ENCODE measurements at regions not wholly inside any gene's neighbourhood (a gene's known extent, or its start where the extent isn't known, plus 50 kb on each side); places are given as distances from the start of the nearest gene placed in this dataset.
"Not testable (repeated sequence)": the region's sequence is repeated elsewhere in the genome, so short reads cannot be mapped to it uniquely, and the experiment has no call there.

- DNase-seq (ENCODE audit: low spot score), result peak; percentile 19
Observed at GRCh38 chr7:69403169-69403568, 195.1 kb upstream of the AUTS2 start.

DNA sequence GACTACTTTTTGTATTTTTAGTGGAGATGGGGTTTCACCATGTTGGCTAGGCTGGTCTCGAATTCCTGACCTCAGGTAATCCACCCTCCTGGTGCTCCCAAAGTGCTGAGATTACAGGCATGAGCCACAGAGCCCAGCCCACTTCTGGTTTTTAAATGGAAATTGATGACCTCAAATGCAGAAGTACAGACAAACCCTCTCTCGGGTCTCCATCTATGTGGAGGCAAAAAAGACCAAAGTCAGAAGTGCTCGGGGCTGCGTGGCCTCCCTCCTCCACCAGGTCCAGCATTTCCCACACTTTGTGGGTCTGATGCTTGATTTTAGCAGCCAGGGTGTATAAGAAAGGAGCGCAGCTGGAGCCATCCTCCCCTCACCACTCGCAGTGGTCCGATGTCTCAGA lies 187.3 kb upstream of the AUTS2 start:
- no peak for DNase-seq (ENCODE audit: low spot score)

DNA sequence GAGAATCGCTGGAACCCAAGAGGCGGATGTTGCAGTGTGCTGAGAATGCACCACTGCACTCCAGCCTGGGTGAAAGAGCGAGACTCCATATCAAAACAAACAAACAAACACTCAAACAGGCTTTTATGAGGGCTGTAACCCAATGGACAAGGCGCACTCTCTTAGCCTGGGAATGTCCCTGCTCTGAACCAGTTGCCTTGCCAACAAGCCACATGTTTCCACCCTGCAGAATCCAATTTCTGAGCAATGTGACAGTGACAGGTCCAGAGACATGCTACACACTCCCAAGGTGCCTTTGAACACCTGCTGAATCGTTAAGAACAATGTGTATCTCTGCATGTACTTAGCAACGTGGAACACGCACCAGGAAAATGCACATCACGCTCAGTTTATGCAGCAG lies 186.8 kb upstream of the AUTS2 start:
- no peak for DNase-seq (ENCODE audit: low spot score)

- peak; percentile 17 for DNase-seq (ENCODE audit: low spot score)
Observed at GRCh38 chr7:69412331-69413146, 185.7 kb upstream of the AUTS2 start.

DNA sequence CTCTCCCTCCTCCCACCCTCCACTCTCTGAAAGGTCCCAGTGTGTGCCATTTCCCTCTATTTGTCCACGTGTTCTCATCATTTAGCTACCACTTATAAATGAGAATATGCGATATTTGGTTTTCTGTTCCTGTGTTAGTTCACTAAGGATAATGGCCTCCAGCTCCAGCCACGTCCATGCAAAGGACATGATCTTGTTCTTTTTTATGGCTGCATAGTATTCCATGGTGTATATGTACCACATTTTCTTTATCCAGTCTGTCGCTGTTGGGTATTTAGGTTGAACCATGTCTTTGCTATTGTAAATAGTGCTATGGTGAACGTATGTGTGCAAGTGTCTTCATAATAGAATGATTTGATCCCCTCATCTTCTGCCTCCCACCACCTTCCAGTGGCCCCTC lies 183.7 kb upstream of the AUTS2 start:
- no peak for DNase-seq (ENCODE audit: low spot score)

DNA sequence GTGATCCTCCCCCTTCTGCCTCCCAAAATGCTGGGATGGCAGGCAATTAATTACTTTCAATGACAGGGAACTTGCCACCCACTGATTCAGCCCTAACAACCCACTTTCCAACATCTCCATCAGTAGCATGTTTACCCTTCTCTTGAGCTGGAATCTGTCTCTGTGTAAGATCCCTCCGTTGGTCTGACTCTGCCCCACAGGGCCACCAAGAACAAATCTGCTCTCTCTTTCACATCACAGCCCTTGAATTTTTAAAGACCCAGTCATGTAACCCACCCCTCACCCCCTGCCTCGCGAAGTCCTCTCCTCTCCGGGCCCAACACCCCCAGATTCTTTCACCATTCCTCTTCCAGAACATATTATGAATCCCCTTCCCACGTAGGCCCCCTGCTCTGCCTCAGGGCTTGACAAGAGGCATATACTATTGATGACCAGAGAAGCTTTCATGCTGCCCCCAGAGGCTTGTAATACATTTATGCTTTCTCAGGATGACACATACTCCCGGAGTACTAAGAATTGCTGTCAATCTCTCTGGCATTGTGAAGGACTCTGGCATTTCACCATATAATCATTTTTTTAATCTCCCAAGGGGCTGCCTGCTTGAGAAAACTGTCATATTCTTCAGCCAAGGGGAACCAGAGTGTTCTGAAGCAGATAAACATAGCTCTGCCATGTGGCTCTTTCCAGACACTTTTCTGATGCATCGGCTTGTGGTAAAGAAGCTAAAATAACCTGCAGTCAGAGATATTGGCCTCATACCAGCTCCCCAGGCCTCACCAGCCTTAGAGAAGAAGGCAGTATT lies 179.2 kb upstream of the AUTS2 start:
- DNase-seq (ENCODE audit: low spot score), result no peak

DNA sequence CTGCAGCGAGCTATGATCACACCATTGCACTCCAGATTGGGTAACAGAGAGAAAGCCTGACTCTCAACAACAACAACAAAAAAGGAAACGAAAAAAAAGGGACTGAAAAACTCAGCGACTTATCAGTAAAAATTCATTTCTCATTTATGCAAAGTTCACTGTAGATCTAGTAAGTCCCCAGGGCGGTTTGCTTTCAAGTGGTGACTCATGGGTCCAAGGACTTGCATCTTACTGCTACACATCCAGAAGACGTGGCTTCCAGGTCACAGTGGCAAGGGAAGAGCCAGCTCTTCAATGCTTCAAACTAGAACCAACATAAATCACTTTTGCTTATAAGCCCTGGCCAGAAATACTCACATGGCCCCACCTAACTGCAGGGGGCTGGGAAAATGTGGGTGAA lies 178.3 kb upstream of the AUTS2 start:
- no peak for DNase-seq (ENCODE audit: low spot score)

- no peak for DNase-seq (ENCODE audit: low spot score)
Observed at GRCh38 chr7:69422574-69422985, 175.7 kb upstream of the AUTS2 start.

DNA sequence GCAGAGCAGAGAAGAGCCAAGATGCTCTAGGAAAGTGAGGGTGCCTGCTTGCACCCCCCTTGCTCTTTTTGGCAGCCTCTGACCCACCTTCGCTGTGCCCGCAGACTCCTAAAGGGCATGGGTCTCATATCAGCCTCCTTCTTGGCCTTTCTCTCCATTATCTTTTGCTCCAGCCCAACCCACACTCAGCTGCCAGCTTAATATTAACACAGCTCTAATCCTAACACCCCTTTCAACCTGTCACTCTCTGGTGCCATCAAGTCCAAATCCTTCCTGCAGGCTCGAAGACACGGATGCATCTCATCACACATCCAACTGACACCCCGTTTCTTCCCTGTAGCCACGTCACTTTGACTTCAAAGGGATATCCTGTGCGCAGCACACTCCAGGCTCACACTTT lies 171.6 kb upstream of the AUTS2 start:
- DNase-seq (ENCODE audit: low spot score), result no peak

GRCh38 chr7:69428089-69428488 lies 170.2 kb upstream of the AUTS2 start:
- DNase-seq (ENCODE audit: low spot score), result no peak

DNA sequence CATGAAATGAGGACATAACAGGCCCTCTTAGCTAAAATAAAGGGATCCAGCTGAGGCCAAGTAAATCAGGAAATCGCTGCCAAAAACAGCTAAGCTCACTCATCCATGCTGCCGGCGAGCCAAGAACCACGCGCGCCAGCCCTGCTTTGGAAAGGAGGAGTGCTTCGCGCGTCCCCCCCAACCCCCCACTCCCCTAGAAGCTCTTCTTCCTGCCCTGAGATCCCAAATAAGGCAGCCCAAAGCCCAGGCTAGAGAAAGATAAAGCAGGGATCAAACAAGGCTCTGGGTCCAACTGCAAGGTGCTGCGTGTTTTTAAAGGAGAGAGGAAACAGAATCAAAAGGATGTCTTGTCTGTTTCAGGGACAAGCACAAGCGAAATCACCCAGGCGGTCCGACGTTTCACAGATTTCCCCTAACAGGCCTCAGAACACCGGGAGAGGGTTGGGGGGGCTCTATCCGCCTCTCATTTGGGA lies 168.3 kb upstream of the AUTS2 start:
- DNase-seq (ENCODE audit: low spot score), result no peak

DNA sequence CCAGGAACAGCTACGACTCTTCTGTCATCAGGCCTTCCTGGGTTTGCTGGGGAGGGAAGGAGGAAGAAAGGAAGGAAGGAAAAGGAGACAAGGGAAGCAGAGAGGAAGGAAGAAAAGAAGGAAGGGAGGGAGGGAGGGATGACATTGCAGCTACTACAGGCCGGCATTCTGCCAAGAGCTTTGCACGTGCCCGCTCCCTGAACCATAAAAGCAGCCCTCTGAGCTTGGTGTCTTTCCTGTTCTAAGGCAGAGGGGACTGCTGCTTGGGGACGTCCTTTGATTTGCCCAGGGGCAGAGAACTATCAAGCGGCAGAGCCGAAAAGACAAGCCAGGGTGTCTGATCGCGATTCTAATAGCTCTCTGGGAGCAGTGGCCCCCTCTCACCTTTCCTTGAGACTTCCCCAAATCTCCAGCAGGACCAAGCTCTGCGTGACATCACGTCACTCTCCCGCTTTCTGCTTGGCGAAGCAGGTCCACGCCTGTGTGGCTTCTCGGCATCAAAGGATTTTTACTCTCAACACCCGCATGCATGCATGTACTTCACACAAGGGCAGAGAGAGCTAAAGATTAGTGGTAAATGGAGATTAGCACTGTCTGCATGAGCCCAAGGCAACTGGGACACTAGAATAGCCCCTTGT lies 167.8 kb upstream of the AUTS2 start:
- no peak for DNase-seq (ENCODE audit: low spot score)

- no peak for DNase-seq (ENCODE audit: low spot score)
Observed at GRCh38 chr7:69431626-69432025, 166.6 kb upstream of the AUTS2 start.

DNA sequence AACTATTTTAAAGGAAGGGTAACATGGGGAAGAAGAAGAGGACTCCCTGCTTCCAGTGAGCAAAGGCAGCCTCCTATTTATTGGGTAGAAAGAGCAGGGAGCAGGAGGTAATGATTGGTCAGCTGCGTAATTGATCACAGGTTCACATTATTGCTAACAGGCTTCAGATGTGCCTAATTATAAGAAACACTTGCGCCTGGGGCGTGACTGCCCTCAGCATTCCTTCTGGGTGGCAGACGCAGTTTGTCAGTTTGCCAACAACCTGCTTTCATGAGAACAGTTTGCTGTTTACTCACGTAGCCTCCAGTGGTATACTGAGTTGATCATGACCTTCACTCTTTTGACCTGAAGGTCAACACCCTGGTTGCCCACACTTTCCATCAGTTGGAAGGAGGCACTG lies 166.0 kb upstream of the AUTS2 start:
- DNase-seq (ENCODE audit: low spot score), result not testable (repeated sequence)

DNA sequence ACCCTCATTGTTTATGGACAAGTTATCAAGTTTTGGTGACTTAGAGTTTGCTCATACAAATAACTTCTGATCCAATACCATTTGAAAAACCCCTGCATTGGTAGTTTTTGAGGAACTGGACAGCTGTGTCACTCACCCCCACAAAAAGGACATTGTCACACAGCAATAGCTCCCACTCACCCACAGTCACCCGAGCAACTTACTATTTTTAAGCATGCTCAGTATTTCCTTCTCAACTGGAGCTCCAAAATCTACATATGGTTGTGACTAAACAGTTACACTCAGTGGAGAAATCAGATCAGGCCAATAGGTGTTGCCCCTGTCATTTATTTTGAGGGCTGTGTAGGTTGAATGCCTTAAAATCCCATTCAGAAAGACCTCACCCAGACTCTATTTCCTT lies 165.2 kb upstream of the AUTS2 start:
- DNase-seq (ENCODE audit: low spot score), result no peak

- DNase-seq (ENCODE audit: low spot score), result no peak
Observed at GRCh38 chr7:69434398-69434815, 163.9 kb upstream of the AUTS2 start.

GRCh38 chr7:69435711-69436110 lies 162.6 kb upstream of the AUTS2 start:
- no peak for DNase-seq (ENCODE audit: low spot score)

- DNase-seq (ENCODE audit: low spot score), result no peak
Observed at GRCh38 chr7:69436946-69437345, 161.3 kb upstream of the AUTS2 start.

GRCh38 chr7:69438584-69439412 lies 159.5 kb upstream of the AUTS2 start:
- DNase-seq (ENCODE audit: low spot score), result no peak

DNA sequence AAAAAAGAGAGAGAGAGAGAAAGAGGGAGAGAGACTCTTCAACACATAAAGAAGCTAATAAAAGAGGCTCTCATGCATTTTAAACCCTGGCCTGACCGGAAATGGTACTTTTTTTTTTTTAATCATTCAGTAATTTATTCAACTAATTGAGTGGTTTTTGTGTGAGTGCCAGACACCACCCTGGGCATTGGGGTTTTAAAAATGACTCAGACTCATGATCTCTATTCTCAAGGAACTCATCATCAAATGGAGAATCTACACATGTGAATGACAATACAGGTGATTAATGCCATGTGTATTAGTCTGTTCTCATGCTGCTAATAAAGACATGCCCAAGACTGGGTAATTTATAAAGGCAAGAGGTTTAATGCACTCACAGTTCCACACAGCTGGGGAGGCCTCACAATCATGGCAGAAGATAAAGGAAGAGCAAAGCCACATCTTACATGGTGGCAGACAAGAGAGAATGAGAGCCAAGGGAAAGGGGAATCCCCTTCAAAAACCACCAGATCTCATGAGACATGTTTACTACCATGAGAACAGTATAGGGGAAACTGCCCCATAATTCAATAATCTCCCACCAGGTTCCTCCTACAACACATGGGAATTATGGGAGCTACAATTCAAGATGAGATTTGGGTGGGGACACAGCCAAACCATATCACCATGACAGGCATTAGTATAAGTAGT lies 158.5 kb upstream of the AUTS2 start:
- no peak for DNase-seq (ENCODE audit: low spot score)

GRCh38 chr7:69440976-69441375 lies 157.3 kb upstream of the AUTS2 start:
- no peak for DNase-seq (ENCODE audit: low spot score)

Data from germinal center (tissue), 1 donor.